ENCODE measurements at regions not wholly inside any gene's neighbourhood (a gene's known extent, or its start where the extent isn't known, plus 50 kb on each side); places are given as distances from the start of the nearest gene placed in this dataset.

DNA sequence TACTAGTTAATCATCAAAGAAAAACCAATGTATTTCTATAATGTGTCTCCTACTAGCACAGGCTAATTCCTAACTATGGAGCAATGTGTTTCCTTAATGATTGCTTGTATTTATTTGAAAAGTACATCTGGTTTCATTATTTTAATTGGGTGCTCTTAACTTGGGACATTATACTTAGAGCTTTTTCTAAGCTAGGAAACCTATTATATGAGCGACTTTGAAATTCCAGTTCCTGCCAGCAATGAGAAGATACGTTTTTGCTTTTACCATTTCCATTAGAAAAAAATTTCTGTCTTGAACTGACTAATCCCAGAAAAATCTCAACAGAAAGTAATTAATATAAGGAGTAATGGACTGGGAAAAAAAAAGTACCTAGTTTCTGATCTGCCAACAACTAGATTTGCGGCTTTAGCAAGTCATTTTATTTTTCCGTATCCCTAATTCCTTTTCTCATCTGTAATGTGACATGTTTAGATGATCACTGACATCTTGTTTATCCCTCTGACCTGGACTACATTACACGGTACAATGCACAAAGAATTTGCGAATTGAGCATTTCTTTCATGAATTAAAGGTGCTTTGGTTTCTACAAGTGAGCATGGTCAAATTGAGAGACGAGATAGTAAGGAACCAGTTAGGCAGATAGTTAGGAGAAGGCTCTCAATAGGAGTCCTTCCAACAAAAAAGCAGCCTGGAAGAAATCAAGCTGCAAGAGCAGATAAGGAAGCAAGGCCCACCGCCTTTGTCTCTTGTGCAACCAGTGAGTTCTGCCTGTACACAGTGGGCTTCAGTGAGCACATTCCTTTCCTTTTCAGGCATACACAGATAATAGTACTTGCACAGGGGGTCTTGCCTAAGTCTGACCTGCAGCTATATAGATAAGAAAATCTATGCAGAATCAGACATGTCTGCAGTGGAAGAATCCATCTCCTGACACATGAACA is 1765.0 kb upstream of the FLRT2 start:
- Mint-ChIP-seq H3K4me1 (no peaks in the 10 kb centered on the region), H3K27me3 (ENCODE audit: low read depth) (no peaks in the 10 kb centered on the region), H3K27ac (peak overlapping the region; percentile 73 to 87 (median 84)), H3K9me3 (no peaks in the 10 kb centered on the region), H3K4me3 (no peak overlapping the region), H3K36me3 (ENCODE audit: low read depth) (no peaks in the 10 kb centered on the region)
- TF ChIP-seq, protein P1, sequence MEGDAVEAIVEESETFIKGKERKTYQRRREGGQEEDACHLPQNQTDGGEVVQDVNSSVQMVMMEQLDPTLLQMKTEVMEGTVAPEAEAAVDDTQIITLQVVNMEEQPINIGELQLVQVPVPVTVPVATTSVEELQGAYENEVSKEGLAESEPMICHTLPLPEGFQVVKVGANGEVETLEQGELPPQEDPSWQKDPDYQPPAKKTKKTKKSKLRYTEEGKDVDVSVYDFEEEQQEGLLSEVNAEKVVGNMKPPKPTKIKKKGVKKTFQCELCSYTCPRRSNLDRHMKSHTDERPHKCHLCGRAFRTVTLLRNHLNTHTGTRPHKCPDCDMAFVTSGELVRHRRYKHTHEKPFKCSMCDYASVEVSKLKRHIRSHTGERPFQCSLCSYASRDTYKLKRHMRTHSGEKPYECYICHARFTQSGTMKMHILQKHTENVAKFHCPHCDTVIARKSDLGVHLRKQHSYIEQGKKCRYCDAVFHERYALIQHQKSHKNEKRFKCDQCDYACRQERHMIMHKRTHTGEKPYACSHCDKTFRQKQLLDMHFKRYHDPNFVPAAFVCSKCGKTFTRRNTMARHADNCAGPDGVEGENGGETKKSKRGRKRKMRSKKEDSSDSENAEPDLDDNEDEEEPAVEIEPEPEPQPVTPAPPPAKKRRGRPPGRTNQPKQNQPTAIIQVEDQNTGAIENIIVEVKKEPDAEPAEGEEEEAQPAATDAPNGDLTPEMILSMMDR (IDR thresholded peaks at IDR 0.05; ENCODE audit: unreplicated experiment in 3 of 3), result no peak

DNA sequence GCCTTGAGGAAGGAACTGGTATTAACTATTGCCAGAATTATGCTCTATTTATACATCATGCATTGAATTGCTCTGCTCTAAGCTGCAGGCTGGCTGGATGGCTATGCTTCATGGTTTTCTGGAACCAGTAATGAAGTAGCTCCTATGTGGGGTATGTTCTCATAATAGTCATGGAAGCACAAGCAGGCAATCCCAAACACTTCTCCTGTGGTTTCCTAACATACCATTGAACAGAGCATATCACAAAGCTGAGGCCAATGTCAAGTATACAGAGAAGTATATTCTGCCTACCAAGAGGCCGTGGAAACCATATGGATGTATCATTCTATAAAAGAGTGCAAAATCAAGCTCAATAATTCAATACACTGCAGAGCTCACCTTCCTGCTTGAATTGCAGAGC is 1752.4 kb upstream of the FLRT2 start:
- Mint-ChIP-seq H3K4me1 (no peaks in the 10 kb centered on the region), H3K27ac (no peak overlapping the region), H3K4me3 (no peak overlapping the region), H3K9me3 (no peaks in the 10 kb centered on the region), H3K36me3 (ENCODE audit: low read depth) (no peaks in the 10 kb centered on the region), H3K27me3 (ENCODE audit: low read depth) (peaks cover 4% of the 10 kb centered on the region)
- TF ChIP-seq, protein P1 (IDR thresholded peaks at IDR 0.05; ENCODE audit: unreplicated experiment in 3 of 3), result no peak

DNA sequence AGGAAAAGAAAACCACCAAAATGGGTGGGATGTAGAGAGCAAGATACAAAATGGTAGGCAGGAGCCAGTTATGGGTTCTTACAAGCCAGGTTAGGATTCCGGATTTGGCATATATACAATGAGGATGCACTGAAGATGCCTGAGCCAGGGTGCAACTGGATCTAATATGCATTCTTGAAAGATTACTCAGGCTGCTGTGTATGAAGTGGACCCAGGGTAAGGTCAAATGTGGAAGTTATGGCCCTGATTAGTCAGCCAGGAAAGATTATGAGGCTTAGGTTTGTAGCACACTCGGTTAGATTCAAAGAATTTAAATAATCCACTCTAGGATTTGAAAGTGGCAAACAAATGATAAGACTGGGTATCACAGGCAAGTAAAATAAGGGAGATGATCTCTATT is 1750.7 kb upstream of the FLRT2 start:
- Mint-ChIP-seq H3K27ac (no peak overlapping the region), H3K36me3 (ENCODE audit: low read depth) (no peaks in the 10 kb centered on the region), H3K4me3 (no peak overlapping the region), H3K4me1 (no peaks in the 10 kb centered on the region), H3K27me3 (ENCODE audit: low read depth) (peaks cover 4% of the 10 kb centered on the region), H3K9me3 (no peaks in the 10 kb centered on the region)
- TF ChIP-seq, protein P1 (IDR thresholded peaks at IDR 0.05; ENCODE audit: unreplicated experiment in 3 of 3), result no peak

DNA sequence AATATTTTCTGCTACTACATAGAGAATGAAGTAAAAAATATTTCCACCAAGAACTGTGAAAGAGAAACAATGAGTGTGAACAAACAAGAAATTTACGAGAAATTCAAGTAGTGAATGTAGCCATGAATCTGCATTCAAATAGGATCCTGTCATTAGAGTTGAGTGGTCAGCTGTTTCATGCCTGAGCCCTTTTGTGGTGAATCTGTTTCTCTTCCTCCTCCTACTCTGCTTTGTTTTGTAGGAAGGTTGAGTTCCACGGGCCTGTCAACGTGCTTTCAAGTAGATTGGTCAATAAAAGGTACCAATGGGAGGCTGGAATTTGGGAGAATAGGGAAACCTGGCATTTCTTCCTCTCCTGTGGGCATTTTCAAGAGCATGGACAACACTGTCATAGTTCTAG is 1749.6 kb upstream of the FLRT2 start:
- H3K4me3 Mint-ChIP-seq, result no peak overlapping the region
- H3K36me3 Mint-ChIP-seq (ENCODE audit: low read depth), result no peaks in the 10 kb centered on the region
- no peaks in the 10 kb centered on the region for H3K4me1 Mint-ChIP-seq
- TF ChIP-seq, protein P1 (IDR thresholded peaks at IDR 0.05; ENCODE audit: unreplicated experiment in 3 of 3), result no peak
- H3K27ac Mint-ChIP-seq, result no peak overlapping the region
- H3K9me3 Mint-ChIP-seq, result no peaks in the 10 kb centered on the region
- H3K27me3 Mint-ChIP-seq (ENCODE audit: low read depth), result peaks cover 4% of the 10 kb centered on the region

DNA sequence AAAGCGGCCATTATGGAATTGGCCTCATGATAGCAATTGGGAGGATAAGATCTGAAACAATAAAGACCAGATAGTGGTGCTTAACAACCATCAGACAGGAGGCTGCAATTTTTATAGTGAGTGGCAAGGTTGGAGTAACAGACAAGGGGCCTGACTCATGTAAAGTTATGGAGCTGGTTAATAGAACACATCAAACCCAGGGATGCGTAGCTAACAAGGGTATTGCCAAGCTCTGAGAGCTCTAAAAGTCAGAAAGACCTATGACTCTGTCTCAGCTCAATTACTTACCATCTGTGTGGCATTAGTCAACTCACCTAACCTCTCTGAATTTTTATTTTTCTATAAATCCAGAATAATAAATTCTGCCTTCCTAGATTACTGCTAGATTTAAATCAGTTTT is 1731.5 kb upstream of the FLRT2 start:
- peak overlapping the region; percentile 42 to 80 (median 67) for H3K27ac Mint-ChIP-seq
- H3K9me3 Mint-ChIP-seq, result peaks cover 7% of the 10 kb centered on the region
- TF ChIP-seq, protein P1 (IDR thresholded peaks at IDR 0.05; ENCODE audit: unreplicated experiment in 3 of 3), result no peak
- no peak overlapping the region for H3K4me3 Mint-ChIP-seq
- H3K36me3 Mint-ChIP-seq (ENCODE audit: low read depth), result no peaks in the 10 kb centered on the region
- H3K4me1 Mint-ChIP-seq, result peaks cover 19% of the 10 kb centered on the region
- H3K27me3 Mint-ChIP-seq (ENCODE audit: low read depth), result no peaks in the 10 kb centered on the region

DNA sequence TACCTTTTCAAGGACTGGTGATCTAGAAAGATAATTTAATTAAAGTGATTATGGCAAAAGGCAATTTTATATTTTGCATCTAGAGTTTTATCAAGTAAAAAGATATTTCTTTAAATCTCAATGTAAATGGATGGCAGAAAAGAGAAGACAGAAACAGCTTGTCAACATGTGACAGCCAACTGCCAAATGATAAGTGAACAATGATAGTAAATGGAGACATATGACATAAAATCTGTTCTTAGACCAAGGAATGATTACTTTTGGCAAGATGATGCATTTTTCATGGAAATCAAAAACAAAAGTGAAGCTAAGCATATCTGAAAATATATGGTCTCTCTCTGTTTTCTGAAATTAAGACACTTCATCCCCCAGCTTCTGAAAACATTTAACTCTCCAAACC is 1730.7 kb upstream of the FLRT2 start:
- H3K4me3 Mint-ChIP-seq, result no peak overlapping the region
- peaks cover 19% of the 10 kb centered on the region for H3K4me1 Mint-ChIP-seq
- H3K27me3 Mint-ChIP-seq (ENCODE audit: low read depth), result no peaks in the 10 kb centered on the region
- no peaks in the 10 kb centered on the region for H3K36me3 Mint-ChIP-seq (ENCODE audit: low read depth)
- TF ChIP-seq, protein P1 (IDR thresholded peaks at IDR 0.05; ENCODE audit: unreplicated experiment in 3 of 3), result no peak
- peak overlapping the region in 1 of 3 experiments; percentile 7 for H3K27ac Mint-ChIP-seq
- H3K9me3 Mint-ChIP-seq, result peaks cover 7% of the 10 kb centered on the region
